GM19467 (cell line): ENCODE measurements at regions not wholly inside any gene's neighbourhood (a gene's known extent, or its start where the extent isn't known, plus 50 kb on each side); places are given as distances from the start of the nearest gene placed in this dataset.
"Not testable (repeated sequence)": the region's sequence is repeated elsewhere in the genome, so short reads cannot be mapped to it uniquely, and the experiment has no call there.

Experiments used
- ATAC-seq: cut with Tn5 transposase; IDR thresholded peaks from one replicate; pipeline ENCODE4 v1.9.1; 2021; ENCODE audit warnings: mild to moderate bottlenecking, moderate library complexity; ENCODE audit not compliant: unreplicated experiment

GRCh38 chr13:81142306-81142999 lies 801.5 kb upstream of the SPRY2 start:
- no peak for ATAC-seq

GRCh38 chr13:81140675-81141074 lies 799.7 kb upstream of the SPRY2 start:
- ATAC-seq, result no peak

GRCh38 chr13:81139987-81140386 lies 799.1 kb upstream of the SPRY2 start:
- no peak for ATAC-seq

- no peak for ATAC-seq
These were observed 797.5 kb upstream of the SPRY2 start for GRCh38 chr13:81138353-81138980.

DNA sequence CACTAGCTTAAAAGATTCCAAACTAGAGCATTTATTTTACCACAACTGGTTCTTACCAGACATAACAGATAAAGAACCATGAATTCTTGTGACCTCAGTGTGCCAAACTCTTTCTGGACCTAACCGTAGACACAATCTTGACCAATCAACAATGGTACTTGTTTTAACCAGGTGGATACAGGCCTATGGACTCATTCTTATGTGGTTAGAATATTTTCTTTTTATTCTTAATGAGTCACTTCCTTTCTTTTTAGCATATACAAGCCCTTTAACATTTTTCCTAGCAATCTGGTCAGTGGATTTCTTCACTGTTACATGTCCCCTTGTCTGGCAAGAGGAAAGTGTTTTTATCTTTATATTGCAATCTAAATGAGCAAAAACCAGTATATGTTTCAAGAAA lies 792.1 kb upstream of the SPRY2 start:
- ATAC-seq, result no peak

DNA sequence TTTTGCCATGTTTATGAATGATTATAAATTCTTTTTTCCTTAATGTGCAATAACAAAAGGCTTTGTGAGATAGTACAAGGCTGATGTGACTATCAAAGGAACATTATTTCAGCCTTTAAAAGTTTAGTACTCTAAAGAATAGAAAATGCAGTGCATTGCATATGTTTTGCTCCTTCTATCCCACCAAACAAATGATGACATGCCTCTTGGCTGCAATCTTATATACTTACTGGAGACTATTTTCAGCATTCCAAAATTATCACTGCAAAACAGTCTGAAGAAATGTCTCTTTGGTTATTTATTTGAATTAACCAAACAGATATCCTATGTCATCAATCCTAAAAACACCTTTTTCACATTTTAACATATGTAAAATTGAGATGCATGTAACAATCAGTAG lies 776.5 kb upstream of the SPRY2 start:
- ATAC-seq, result no peak

- ATAC-seq, result no peak
These were observed 775.7 kb upstream of the SPRY2 start for GRCh38 chr13:81116461-81117282.

- no peak for ATAC-seq
These were observed 768.1 kb upstream of the SPRY2 start for GRCh38 chr13:81109026-81109425.

DNA sequence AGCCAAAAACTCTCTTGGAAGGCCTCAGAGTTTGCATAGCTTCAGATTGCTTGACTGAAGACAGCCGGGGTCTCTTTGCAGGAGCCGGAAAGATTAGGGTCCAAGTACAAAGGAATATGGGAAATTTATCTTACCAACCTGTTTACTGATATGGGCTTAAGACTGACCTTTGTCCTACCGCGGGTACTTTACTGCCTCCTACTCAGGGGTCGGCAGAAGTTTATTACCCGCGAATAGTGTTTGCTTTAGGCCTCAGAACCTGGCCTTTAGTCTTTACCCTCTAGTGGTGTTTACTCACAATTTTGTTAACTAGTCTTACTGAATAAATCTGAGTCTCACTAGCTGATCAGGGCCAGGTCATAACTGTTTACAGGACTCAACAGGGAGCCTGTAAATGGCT lies 765.4 kb upstream of the SPRY2 start:
- ATAC-seq, result no peak

DNA sequence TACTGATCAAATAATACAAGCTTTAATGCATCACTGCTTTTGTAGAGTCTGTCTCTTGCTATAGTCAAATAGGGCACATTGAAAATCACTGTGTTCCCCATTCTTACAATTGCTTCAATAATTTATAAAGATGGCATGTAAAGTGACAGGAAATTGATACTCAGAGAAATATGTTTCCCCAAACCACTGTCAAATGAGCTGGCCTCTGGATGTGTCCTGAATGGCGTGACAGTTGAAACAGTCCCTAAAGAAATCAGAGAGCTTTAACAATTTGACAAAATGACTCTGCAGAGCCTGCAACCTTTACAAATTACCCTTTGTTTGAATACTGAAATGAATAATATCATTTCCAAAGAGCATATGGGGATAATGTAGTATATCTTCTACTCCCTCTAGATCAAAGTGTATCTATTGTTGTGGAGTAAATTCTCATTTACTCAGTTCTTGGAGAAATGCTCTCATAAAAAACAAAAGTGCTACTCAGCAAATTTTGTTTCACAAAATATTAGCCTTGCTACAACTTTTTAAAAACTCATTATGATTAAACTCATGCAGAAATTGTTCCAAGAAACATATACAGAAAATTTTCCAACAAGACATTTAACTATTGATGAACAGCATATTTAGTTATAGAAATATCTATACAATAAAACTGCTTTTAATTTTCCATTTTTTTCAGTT lies 763.2 kb upstream of the SPRY2 start:
- no peak for ATAC-seq

DNA sequence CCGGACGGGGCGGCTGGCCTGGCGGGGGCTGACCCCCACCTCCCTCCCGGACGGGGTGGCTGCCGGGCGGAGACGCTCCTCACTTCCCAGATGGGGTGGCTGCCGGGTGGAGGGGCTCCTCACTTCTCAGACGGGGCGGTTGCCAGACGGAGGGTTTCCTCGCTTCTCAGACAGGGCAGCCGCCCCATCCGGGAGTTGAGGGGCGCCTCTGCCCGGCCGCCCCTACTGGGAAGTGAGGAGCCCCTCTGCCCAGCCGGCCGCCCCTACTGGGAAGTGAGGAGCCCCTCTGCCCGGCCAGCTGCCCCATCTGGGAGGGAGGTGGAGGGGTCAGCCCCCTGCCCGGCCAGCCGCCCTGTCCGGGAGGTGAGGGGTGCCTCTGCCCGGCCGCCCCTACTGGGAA lies 761.1 kb upstream of the SPRY2 start:
- not testable (repeated sequence) for ATAC-seq

GRCh38 chr13:81089371-81090157 lies 748.6 kb upstream of the SPRY2 start:
- ATAC-seq, result no peak

DNA sequence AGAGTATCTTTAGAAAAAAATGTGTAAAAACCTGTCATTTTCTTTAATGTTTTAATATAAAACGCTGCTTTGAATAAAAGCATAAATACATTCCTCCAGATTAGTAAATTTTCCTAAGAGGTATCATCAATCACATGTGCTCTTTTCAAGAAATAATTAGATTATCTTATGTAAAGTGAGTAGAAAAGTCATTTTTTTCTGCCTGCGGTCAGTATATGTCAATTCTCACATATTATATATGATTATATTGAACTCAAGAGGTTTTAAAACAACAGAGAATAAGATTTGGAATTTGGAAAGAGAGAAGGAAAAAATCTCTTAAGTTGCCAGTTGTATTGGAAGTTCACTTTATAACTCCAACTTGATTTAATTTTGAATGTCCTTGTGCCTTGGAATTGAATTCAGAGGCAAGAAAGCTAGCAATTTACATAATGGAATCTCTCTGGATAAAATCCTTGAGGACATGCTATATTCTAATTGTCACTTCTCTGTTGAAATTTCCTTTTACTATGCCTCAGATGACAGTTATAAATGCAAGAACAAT lies 740.1 kb upstream of the SPRY2 start:
- no peak for ATAC-seq

GRCh38 chr13:81078048-81078447 lies 737.1 kb upstream of the SPRY2 start:
- ATAC-seq, result no peak

DNA sequence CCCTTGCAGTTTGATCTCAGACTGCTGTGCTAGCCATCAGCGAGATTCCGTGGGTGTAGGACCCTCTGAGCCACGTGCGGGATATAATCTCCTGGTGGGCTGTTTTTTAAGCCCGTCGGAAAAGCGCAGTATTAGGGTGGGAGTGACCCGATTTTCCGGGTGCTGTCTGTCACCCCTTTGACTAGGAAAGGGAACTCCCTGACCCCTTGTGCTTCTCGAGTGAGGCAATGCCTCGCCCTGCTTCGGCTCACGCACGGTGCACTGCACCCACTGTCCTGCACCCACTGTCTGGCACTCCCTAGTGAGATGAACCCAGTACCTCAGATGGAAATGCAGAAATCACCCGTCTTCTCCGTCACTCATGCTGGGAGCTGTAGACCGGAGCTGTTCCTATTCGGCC lies 728.9 kb upstream of the SPRY2 start:
- ATAC-seq, result not testable (repeated sequence)

DNA sequence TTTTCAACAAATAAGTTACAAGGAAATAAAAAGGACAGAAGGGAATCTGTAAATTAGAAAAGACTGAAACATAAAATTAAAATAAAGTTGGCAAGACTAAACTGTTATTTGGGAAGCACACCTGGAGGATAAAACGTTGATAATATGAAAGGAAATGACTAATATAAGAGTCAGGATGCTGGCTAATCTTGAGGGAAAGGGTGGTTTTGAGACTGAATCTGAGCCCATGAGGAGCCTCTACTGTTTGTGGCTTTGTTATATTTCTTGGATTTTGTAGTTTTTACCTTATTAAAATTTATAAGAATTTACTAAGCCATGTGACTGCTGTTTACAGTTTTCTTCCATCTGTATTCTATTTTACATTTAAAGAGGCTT lies 718.0 kb upstream of the SPRY2 start:
- ATAC-seq, result no peak

DNA sequence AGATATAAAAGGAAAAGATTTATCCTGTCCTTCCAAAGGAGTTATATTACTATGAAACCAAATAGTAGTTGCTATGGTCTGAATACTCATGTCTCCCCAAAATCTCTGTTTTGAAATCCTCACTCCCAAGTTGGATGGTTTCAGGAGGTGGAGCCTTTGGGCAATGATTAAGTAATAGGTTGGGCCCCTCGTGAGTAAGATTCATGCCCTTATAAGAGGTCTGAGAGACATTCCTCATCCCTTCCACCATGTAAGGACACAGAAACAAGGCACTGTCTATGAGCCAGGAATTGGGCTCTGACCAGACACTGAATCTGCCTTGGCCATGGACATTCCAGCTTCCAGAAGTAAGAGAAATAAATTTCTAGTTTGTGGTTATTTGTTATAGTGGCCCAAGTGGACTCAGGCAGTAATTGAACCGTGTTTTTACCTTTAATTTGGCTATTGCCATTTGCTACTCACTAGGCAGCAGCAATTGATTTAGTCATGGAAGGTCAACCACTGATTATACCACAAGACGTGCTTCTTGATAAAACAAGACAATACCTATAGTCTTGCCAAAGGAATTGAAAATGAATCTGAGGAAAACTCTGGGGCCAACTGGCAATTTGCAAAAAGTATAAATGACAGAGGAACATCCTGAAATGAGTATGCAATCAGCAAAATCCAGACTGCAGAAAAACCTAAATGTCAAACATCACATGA lies 717.4 kb upstream of the SPRY2 start:
- ATAC-seq, result no peak

DNA sequence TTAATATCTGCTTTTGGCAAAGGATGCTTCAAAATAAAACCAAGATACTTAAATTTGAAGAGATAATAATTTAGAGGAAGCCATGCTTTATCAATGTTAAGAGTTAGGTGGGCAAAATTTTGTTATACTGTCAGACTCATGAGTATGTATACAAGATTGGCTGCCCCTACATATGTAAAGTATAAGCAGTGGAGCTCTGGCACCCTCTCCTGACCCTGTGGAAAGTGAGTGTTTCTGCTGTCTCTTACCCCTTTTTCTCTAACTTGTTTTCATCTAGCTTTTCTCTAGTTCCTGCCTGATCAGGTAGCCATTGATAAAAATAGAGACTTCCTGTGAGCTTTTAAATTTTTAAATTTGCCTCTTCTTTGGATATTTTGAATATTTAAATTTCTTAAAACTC lies 710.9 kb upstream of the SPRY2 start:
- ATAC-seq, result no peak

DNA sequence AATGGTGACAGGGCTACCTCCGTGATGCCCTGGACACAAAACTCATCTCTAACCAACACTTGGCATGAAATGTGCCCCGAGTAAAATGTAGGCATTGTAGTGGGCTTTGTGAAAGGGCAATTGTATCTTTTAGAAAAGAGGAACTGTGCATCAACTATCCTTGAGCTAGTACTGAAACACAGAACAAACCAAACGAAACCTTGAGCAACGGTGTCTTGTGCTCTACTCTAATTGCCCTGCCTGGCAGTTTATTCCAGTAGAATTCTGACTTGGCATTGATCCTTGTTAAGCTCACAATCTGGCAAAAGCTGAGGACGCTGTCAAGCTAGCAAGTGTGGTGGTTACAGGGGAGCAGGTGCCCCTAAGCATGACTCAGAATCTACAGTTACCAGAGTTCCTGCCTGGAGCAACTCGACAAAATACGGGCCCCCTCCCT lies 707.1 kb upstream of the SPRY2 start:
- ATAC-seq, result no peak

- ATAC-seq, result no peak
These were observed 700.8 kb upstream of the SPRY2 start for GRCh38 chr13:81041761-81042160.
